Endodermal cell (in vitro differentiated cells): ENCODE measurements at regions not wholly inside any gene's neighbourhood (a gene's known extent, or its start where the extent isn't known, plus 50 kb on each side); places are given as distances from the start of the nearest gene placed in this dataset.

ENCODE experiments used
- DNase-seq: peaks from one replicate; pipeline ENCODE4 v3.0.0-alpha.2; 2017
- H3K27ac ChIP-seq: 2 replicates; pipeline ENCODE4 v1.5.1; 2013; ENCODE audit warnings: mild to moderate bottlenecking, low read depth, low read length, moderate library complexity
- H3K27me3 ChIP-seq: 2 replicates; pipeline ENCODE4 v1.6.1; 2013; ENCODE audit warnings: mild to moderate bottlenecking, low read length, moderate library complexity; ENCODE audit not compliant: insufficient read depth, control insufficient read depth, poor library complexity, severe bottlenecking
- H3K36me3 ChIP-seq: 2 replicates; pipeline ENCODE4 v1.7.0; 2013; ENCODE audit warnings: mild to moderate bottlenecking, low read length, moderate library complexity; ENCODE audit not compliant: control insufficient read depth, insufficient read depth
- H3K4me1 ChIP-seq: one replicate; pipeline ENCODE4 v1.7.0; 2013; ENCODE audit warnings: low read length; ENCODE audit not compliant: control insufficient read depth, insufficient read depth
- H3K4me3 ChIP-seq: 2 replicates; pipeline ENCODE4 v1.5.1; 2013; ENCODE audit warnings: mild to moderate bottlenecking, low read length, moderate library complexity
- H3K9ac ChIP-seq: 2 replicates; pipeline ENCODE4 v1.6.1; 2013; ENCODE audit warnings: mild to moderate bottlenecking, low read length, moderate library complexity; ENCODE audit not compliant: poor library complexity, severe bottlenecking; ENCODE audit errors: extremely low read depth
- H3K9me3 ChIP-seq: 2 replicates; pipeline ENCODE4 v1.6.1; 2013; ENCODE audit warnings: mild to moderate bottlenecking, low read length, moderate library complexity; ENCODE audit not compliant: control insufficient read depth
- H3K27ac Mint-ChIP-seq: 2 replicates; pipeline ENCODE4 v1.8.0; 2020; ENCODE audit warnings: mixed read lengths
- H3K27me3 Mint-ChIP-seq: 2 replicates; pipeline ENCODE4 v1.8.0; 2021; ENCODE audit warnings: mild to moderate bottlenecking, mixed read lengths; ENCODE audit not compliant: insufficient read depth
- H3K36me3 Mint-ChIP-seq: 2 replicates; pipeline ENCODE4 v1.8.0; 2020; ENCODE audit warnings: low read depth, mixed read lengths
- H3K4me1 Mint-ChIP-seq: 2 replicates; pipeline ENCODE4 v1.8.0; 2020; ENCODE audit warnings: mixed read lengths
- H3K4me3 Mint-ChIP-seq: 2 replicates; pipeline ENCODE4 v1.8.0; 2020; ENCODE audit warnings: mild to moderate bottlenecking, moderate library complexity, mixed read lengths
- H3K9me3 Mint-ChIP-seq: 2 replicates; pipeline ENCODE4 v1.8.0; 2020; ENCODE audit warnings: mild to moderate bottlenecking, mixed read lengths
- WGBS, 2 experiments: methylation state at CpG; one replicate each; pipeline versions ENCODE4 v1.1.5 to v1.1.7; 2013; ENCODE audit warnings: missing lambda C conversion rate in 2 of 2, mixed read lengths in 1 of 2; ENCODE audit not compliant: insufficient coverage in 1 of 2, insufficient read length in 1 of 2; 5-methylcytosine and 5-hydroxymethylcytosine counted together
- TF ChIP-seq, protein P1 (sequence below): fragments of 200-600 bp; sonication (generic); conservative IDR thresholded peaks from 2 replicates; pipeline ENCODE4 v1.5.0; 2021; ENCODE audit warnings: antibody characterized with exemption, mild to moderate bottlenecking

DNA sequence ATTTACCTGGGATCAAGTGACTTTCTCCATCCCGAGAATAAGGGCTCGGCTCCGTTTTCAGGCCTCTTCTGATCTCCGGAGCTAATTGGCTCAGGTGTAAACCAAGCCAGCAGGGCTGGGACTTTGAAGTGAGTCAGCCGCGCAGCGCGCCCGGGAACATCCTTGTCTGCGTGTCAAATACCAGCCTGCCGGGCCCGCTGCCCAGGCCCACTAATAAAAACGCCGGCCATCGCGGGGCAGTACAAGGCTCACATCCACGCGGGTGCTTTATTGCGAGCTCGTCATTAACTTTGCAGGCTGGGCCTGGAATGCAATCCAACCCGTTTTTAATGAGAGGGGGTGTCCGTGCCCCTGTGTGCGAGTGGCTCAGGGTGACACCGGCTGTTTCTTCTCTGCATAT, 416.8 kb downstream of the IRX2 start:
- Mint-ChIP-seq H3K9me3 (peaks cover 3% of the 10 kb centered on the region), H3K4me3 (no peak overlapping the region), H3K27me3 (no peaks in the 10 kb centered on the region), H3K36me3 (no peaks in the 10 kb centered on the region), H3K4me1 (peaks cover 13% of the 10 kb centered on the region), H3K27ac (no peak overlapping the region)
- no peaks in the 10 kb centered on the region for H3K36me3 ChIP-seq
- no peaks in the 10 kb centered on the region for H3K27me3 ChIP-seq
- H3K9ac ChIP-seq = no peak overlapping the region
- no peaks in the 10 kb centered on the region for H3K9me3 ChIP-seq
- DNase-seq = no peak
- H3K27ac ChIP-seq = no peak overlapping the region
- TF ChIP-seq, protein P1, sequence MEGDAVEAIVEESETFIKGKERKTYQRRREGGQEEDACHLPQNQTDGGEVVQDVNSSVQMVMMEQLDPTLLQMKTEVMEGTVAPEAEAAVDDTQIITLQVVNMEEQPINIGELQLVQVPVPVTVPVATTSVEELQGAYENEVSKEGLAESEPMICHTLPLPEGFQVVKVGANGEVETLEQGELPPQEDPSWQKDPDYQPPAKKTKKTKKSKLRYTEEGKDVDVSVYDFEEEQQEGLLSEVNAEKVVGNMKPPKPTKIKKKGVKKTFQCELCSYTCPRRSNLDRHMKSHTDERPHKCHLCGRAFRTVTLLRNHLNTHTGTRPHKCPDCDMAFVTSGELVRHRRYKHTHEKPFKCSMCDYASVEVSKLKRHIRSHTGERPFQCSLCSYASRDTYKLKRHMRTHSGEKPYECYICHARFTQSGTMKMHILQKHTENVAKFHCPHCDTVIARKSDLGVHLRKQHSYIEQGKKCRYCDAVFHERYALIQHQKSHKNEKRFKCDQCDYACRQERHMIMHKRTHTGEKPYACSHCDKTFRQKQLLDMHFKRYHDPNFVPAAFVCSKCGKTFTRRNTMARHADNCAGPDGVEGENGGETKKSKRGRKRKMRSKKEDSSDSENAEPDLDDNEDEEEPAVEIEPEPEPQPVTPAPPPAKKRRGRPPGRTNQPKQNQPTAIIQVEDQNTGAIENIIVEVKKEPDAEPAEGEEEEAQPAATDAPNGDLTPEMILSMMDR = no peak
- no peaks in the 10 kb centered on the region for H3K4me1 ChIP-seq
- 88 to 89% methylated on average over 16 to 24 of the region's 24 CpGs for WGBS, 2 experiments
- no peak overlapping the region for H3K4me3 ChIP-seq

DNA sequence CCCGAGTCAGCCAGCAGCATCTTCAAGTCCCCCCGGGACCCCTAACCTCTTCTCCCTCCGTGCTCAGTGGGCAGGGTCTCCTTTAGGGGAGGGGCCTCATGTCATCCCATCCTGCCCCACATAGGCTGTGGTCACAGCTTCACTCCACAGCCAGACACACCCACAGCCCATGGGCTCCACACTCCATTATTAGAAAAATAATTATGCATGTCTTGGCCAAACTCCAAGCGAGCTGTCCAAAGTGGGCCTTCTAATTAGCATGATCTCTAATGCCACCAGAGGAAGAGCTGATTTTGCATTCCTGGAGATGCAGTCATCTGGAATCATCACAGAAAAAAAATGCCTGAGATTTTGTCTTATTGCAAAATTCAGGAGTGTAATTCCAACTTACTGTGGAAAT, 418.2 kb downstream of the IRX2 start:
- Histone ChIP-seq H3K9me3 (no peaks in the 10 kb centered on the region), H3K27me3 (no peaks in the 10 kb centered on the region), H3K4me1 (no peaks in the 10 kb centered on the region), H3K36me3 (no peaks in the 10 kb centered on the region), H3K4me3 (no peak overlapping the region), H3K9ac (no peak overlapping the region), H3K27ac (no peak overlapping the region)
- 88 to 91% methylated on average over 1 to 4 of the region's 4 CpGs for WGBS, 2 experiments
- Mint-ChIP-seq H3K4me1 (peaks cover 13% of the 10 kb centered on the region), H3K27me3 (no peaks in the 10 kb centered on the region), H3K9me3 (peaks cover 3% of the 10 kb centered on the region), H3K27ac (no peak overlapping the region), H3K36me3 (no peaks in the 10 kb centered on the region), H3K4me3 (no peak overlapping the region)
- no peak for DNase-seq
- TF ChIP-seq, protein P1 = no peak

DNA sequence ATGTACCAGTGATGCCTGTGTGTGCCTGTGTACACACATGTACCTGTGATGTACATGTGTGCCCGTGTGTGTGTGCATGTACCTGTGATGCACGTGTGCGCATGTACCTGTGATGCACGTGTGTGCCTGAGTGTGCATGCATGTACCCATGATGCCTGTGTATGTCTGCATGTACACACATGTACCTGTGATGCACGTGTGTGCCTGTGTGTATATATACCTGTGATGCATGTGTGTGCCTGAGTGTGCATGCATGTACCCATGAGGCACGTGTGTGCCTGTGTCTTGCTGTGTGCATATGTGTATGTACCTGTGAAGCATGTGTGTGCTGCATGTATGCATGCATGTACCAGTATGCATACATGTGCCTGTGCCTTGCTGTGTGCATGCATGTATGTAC, 419.0 kb downstream of the IRX2 start:
- no peaks in the 10 kb centered on the region for H3K36me3 Mint-ChIP-seq
- no peak overlapping the region for H3K4me3 Mint-ChIP-seq

More for the DNA sequence above, 419.0 kb downstream of the IRX2 start:
- Mint-ChIP-seq H3K27me3 (no peaks in the 10 kb centered on the region), H3K4me1 (peaks cover 13% of the 10 kb centered on the region), H3K27ac (no peak overlapping the region), H3K9me3 (peaks cover 3% of the 10 kb centered on the region)
- TF ChIP-seq, protein P1 = no peak
- H3K27ac ChIP-seq = no peak overlapping the region
- DNase-seq = no peak
- H3K27me3 ChIP-seq = no peaks in the 10 kb centered on the region
- H3K9ac ChIP-seq = no peak overlapping the region
- H3K4me3 ChIP-seq = no peak overlapping the region
- H3K36me3 ChIP-seq = no peaks in the 10 kb centered on the region
- H3K9me3 ChIP-seq = no peaks in the 10 kb centered on the region
- WGBS, 2 experiments = 79 to 91% methylated on average over 6 of the region's 6 CpGs
- H3K4me1 ChIP-seq = no peaks in the 10 kb centered on the region
